PC-3 (cell line): ENCODE measurements at regions not wholly inside any gene's neighbourhood (a gene's known extent, or its start where the extent isn't known, plus 50 kb on each side); places are given as distances from the start of the nearest gene placed in this dataset.

Experiments used
- ATAC-seq: fragments of 200-7000 bp; cut with Tn5 transposase; 2 replicates; pipeline ENCODE4 v1.9.1; 2020; ENCODE audit warnings: mild to moderate bottlenecking, moderate library complexity
- BruUV-seq: library from RNA; stranded (reverse); fragments of 400-500 nt; replicated peaks from 2 replicates; lab custom pipeline; 2021; lab: Mats Ljungman, UMichigan
- CTCF ChIA-PET: fragments of 300-600 bp; sonication (Branson Sonifier 250); formaldehyde crosslinking; loops from one replicate; lab custom pipeline; 2022; ENCODE audit warnings: antibody characterized with exemption; lab: Charles Lee
- POLR2A ChIA-PET: fragments of 300-600 bp; sonication (Branson Sonifier 250); formaldehyde crosslinking; loops from one replicate; lab custom pipeline; 2022; ENCODE audit warnings: antibody characterized with exemption; ENCODE audit not compliant: unreplicated experiment; lab: Charles Lee
- DNase-seq: peaks from one replicate; pipeline ENCODE4 v3.0.0-alpha.2; 2015
- H2AFZ ChIP-seq: fragments of 300-600 bp; sonication (generic); 2 replicates; pipeline ENCODE4 v1.6.0; 2016; ENCODE audit warnings: antibody characterized with exemption, low read length
- H3F3A ChIP-seq: fragments of 300-600 bp; sonication (generic); one replicate; pipeline ENCODE4 v1.6.0; 2017; ENCODE audit warnings: antibody characterized with exemption, low read length, control low read depth, mild to moderate bottlenecking; ENCODE audit not compliant: unreplicated experiment
- H3K27ac ChIP-seq: fragments of 300-600 bp; sonication (generic); 2 replicates; pipeline ENCODE4 v1.5.1; 2016; ENCODE audit warnings: mild to moderate bottlenecking, low read length
- H3K27me3 ChIP-seq: fragments of 300-600 bp; sonication (generic); 2 replicates; pipeline ENCODE4 v1.6.1; 2016; ENCODE audit warnings: low read length, mixed read lengths
- H3K36me3 ChIP-seq: fragments of 300-600 bp; sonication (generic); 2 replicates; pipeline ENCODE4 v1.6.1; 2016; ENCODE audit warnings: low read depth, mixed run types, low read length, mixed read lengths
- H3K4me1 ChIP-seq: fragments of 300-600 bp; sonication (generic); 2 replicates; pipeline ENCODE4 v1.5.1; 2016; ENCODE audit warnings: low read length; ENCODE audit not compliant: insufficient read depth
- H3K4me2 ChIP-seq: fragments of 300-600 bp; sonication (generic); 2 replicates; pipeline ENCODE4 v1.6.0; 2016; ENCODE audit warnings: low read length
- H3K4me3 ChIP-seq: fragments of 300-600 bp; sonication (generic); 2 replicates; pipeline ENCODE4 v1.5.1; 2016; ENCODE audit warnings: mild to moderate bottlenecking, low read length, mixed read lengths
- H3K79me2 ChIP-seq: fragments of 300-600 bp; sonication (generic); 2 replicates; pipeline ENCODE4 v1.6.1; 2017; ENCODE audit warnings: low read length, mixed read lengths
- H3K9ac ChIP-seq: fragments of 300-600 bp; sonication (generic); 2 replicates; pipeline ENCODE4 v1.6.0; 2016; ENCODE audit warnings: mild to moderate bottlenecking, low read length
- H3K9me2 ChIP-seq: fragments of 300-600 bp; sonication (generic); replicated peaks from 2 replicates; pipeline ENCODE4 v1.6.1; 2016; ENCODE audit warnings: mixed run types, low read length, mixed read lengths
- H3K9me3 ChIP-seq: fragments of 300-600 bp; sonication (generic); 2 replicates; pipeline ENCODE4 v1.6.1; 2016; ENCODE audit warnings: low read length, mixed read lengths
- H4K20me1 ChIP-seq: fragments of 300-600 bp; sonication (generic); 2 replicates; pipeline ENCODE4 v1.6.1; 2016; ENCODE audit warnings: low read length, mixed read lengths
- EZH2 ChIP-seq: fragments of 300-600 bp; sonication (generic); IDR thresholded peaks from one replicate; pipeline ENCODE4 v1.6.1; 2017; ENCODE audit warnings: antibody characterized with exemption, mild to moderate bottlenecking, low read length; ENCODE audit not compliant: unreplicated experiment
- EZH2phosphoT487 ChIP-seq: fragments of 300-600 bp; sonication (generic); IDR thresholded peaks from 2 replicates; pipeline ENCODE4 v1.6.1; 2018; ENCODE audit warnings: mild to moderate bottlenecking, antibody characterized with exemption, low read length, borderline replicate concordance
- intact Hi-C: fragments of 100-400 bp; cut with micrococcal nuclease; formaldehyde crosslinking; loops from 2 replicates; pipeline ENCODE4 v1.9.0; 2023
- TF ChIP-seq, protein P1 (sequence below): fragments of 300-600 bp; sonication (generic); conservative IDR thresholded peaks from 2 replicates; pipeline ENCODE4 v1.5.1; 2017; ENCODE audit warnings: antibody characterized with exemption, low read depth, mild to moderate bottlenecking, low read length

DNA sequence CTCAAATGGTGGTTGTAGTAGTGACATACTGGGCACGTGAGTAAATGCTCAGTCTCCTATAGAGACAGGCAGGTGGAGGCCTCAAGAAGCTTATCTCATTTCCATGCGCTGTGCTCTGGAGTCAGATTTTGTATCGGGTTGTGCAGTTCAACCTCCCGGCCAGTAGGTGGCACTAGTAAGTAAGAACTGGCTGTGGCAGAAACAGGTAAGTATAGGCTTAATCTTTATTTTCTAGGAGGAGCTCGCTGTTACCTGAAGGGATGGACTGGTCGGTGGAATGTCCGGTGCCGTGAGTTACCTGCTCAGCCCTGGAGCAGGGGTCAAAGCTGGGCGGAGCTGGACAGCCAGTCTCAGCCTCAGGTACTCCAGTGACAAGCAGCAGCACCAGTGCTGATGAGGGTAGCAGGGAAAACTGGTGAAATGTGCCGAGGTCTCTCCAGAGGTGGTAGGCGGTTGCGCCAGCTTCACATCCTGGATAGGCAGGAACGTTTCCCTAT is 880.1 kb upstream of the SEMA6A start:
- Histone ChIP-seq H3K36me3 (no peaks in the 10 kb centered on the region), H3K79me2 (no peaks in the 10 kb centered on the region), H3K9me3 (no peaks in the 10 kb centered on the region), H3K9me2 (no peaks in the 10 kb centered on the region), H4K20me1 (no peaks in the 10 kb centered on the region), H3K4me1 (no peaks in the 10 kb centered on the region), H3K4me2 (no peak overlapping the region), H3K9ac (no peak overlapping the region), H3K4me3 (peak overlapping the region; percentile 32; the same call in 1 of the 2 replicates), H3K27me3 (no peaks in the 10 kb centered on the region), H3K27ac (no peak overlapping the region), H2AFZ (no peak overlapping the region), H3F3A (no peaks in the 10 kb centered on the region)
- POLR2A ChIA-PET: no interaction called here
- BruUV-seq: no TSS peak
- TF ChIP-seq EZH2: no peak
- TF ChIP-seq EZH2phosphoT487: no peak
- TF ChIP-seq, protein P1, sequence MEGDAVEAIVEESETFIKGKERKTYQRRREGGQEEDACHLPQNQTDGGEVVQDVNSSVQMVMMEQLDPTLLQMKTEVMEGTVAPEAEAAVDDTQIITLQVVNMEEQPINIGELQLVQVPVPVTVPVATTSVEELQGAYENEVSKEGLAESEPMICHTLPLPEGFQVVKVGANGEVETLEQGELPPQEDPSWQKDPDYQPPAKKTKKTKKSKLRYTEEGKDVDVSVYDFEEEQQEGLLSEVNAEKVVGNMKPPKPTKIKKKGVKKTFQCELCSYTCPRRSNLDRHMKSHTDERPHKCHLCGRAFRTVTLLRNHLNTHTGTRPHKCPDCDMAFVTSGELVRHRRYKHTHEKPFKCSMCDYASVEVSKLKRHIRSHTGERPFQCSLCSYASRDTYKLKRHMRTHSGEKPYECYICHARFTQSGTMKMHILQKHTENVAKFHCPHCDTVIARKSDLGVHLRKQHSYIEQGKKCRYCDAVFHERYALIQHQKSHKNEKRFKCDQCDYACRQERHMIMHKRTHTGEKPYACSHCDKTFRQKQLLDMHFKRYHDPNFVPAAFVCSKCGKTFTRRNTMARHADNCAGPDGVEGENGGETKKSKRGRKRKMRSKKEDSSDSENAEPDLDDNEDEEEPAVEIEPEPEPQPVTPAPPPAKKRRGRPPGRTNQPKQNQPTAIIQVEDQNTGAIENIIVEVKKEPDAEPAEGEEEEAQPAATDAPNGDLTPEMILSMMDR: peak; percentile 54
- ATAC-seq: no peak; the same call in 1 of the 2 replicates
- intact Hi-C loops: no loop called here
- DNase-seq: peak; percentile 7
- CTCF ChIA-PET: no interaction called here

DNA sequence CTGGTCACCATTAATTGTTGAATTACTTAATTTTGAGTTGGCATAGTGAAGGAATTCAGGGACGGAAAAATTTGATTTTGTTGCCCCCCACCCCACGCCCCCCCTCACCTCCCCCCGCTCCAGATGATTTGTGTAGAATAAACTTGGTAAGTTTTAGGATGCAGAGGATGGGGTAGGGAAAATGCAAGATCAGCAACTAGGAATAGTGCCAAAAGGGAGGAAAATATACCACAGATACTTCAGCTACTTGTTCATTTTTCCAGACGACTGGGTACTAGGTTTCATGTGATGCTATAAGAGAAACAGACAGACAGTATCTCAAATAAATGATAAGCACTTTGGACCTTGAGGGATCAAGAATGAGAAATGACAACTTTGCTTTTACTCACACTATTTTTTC is 862.2 kb upstream of the SEMA6A start:
- no peak for TF ChIP-seq EZH2phosphoT487
- TF ChIP-seq EZH2: no peak
- TF ChIP-seq, protein P1: no peak
- no peaks in the 10 kb centered on the region for H3K27me3 ChIP-seq
- H3K9ac ChIP-seq: no peak overlapping the region
- no peaks in the 10 kb centered on the region for H3F3A ChIP-seq
- no peak for DNase-seq
- no peak overlapping the region for H3K4me2 ChIP-seq
- no TSS peak for BruUV-seq
- H2AFZ ChIP-seq: no peak overlapping the region
- no peaks in the 10 kb centered on the region for H4K20me1 ChIP-seq
- ATAC-seq: no peak
- no peaks in the 10 kb centered on the region for H3K9me2 ChIP-seq
- H3K27ac ChIP-seq: no peak overlapping the region
- H3K36me3 ChIP-seq: no peaks in the 10 kb centered on the region
- intact Hi-C loops: no loop called here
- no peaks in the 10 kb centered on the region for H3K79me2 ChIP-seq
- POLR2A ChIA-PET: no interaction called here
- no peaks in the 10 kb centered on the region for H3K9me3 ChIP-seq
- CTCF ChIA-PET: no interaction called here
- H3K4me1 ChIP-seq: no peaks in the 10 kb centered on the region
- H3K4me3 ChIP-seq: no peak overlapping the region

GRCh38 chr5:117435203-117435602 is 860.6 kb upstream of the SEMA6A start:
- H3K79me2 ChIP-seq: no peaks in the 10 kb centered on the region
- H2AFZ ChIP-seq: no peak overlapping the region
- H3K9me2 ChIP-seq: no peaks in the 10 kb centered on the region
- no peaks in the 10 kb centered on the region for H3K27me3 ChIP-seq
- TF ChIP-seq EZH2phosphoT487: no peak
- POLR2A ChIA-PET: no interaction called here
- no peaks in the 10 kb centered on the region for H3F3A ChIP-seq
- DNase-seq (no peak), ATAC-seq (no peak)
- H3K4me2 ChIP-seq: no peak overlapping the region
- H3K36me3 ChIP-seq: no peaks in the 10 kb centered on the region
- H3K27ac ChIP-seq: no peak overlapping the region
- H3K9me3 ChIP-seq: no peaks in the 10 kb centered on the region
- H4K20me1 ChIP-seq: no peaks in the 10 kb centered on the region
- no peak overlapping the region for H3K9ac ChIP-seq
- intact Hi-C loops: no loop called here
- BruUV-seq: no TSS peak
- no peaks in the 10 kb centered on the region for H3K4me1 ChIP-seq
- CTCF ChIA-PET: no interaction called here
- no peak overlapping the region for H3K4me3 ChIP-seq
